ENCODE measurements at regions not wholly inside any gene's neighbourhood (a gene's known extent, or its start where the extent isn't known, plus 50 kb on each side); places are given as distances from the start of the nearest gene placed in this dataset.

DNA sequence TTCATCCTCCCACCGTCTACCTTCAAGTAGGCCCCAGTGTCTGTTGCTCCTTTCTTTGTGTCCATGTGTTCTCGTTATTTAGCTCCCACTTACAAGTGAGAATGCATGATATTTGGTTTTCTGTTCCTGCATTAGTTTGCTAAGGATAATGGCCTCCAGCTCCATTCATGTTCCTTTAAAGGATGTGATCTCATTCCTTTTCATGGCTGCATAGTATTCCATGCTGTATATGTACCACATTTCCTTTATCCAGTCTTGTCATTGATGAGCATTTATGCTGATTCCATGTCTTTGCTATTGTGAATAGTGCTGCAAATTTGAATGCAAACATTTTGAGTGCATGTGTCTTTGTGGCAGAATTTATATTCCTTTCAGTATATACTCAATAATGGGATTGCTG is 259.6 kb upstream of the PELI2 start:
- Histone ChIP-seq H3K9me3 (ENCODE audit: control insufficient read depth, insufficient read depth, low read length) (peaks cover 4% of the 10 kb centered on the region), H3K79me1 (ENCODE audit: low read depth in 1 of 2, low read length in 2 of 2) (no peaks in the 10 kb centered on the region), H3K9ac (ENCODE audit: low read depth, low read length) (no peak overlapping the region), H3K4me2 (ENCODE audit: low read depth, low read length) (no peak overlapping the region), H2AK9ac (replicated peaks; ENCODE audit: low read depth, low read length, poor library complexity) (no peak overlapping the region), H4K20me1 (ENCODE audit: insufficient read depth, low read length) (no peaks in the 10 kb centered on the region), H3K4me3 (ENCODE audit: insufficient read depth, low read depth, low read length) (no peak overlapping the region), H4K8ac (ENCODE audit: low read depth in 2 of 2, low read length in 2 of 2) (no peak overlapping the region), H3K27ac (ENCODE audit: insufficient read depth, low read length) (no peak overlapping the region), H3K4me1 (ENCODE audit: control insufficient read depth, insufficient read depth, low read length) (no peaks in the 10 kb centered on the region), H2AK5ac (ENCODE audit: low read depth, low read length) (no peak overlapping the region), H2BK5ac (ENCODE audit: low read depth, low read length, poor library complexity, severe bottlenecking) (no peak overlapping the region), H2AFZ (replicated peaks; ENCODE audit: low read length, poor library complexity) (no peak overlapping the region), H2BK15ac (ENCODE audit: low read depth, low read length) (no peak overlapping the region), H3K27me3 (ENCODE audit: control insufficient read depth, insufficient read depth, low read length) (no peaks in the 10 kb centered on the region), H3K36me3 (ENCODE audit: control insufficient read depth, insufficient read depth, low read length) (no peaks in the 10 kb centered on the region), H4K5ac (ENCODE audit: low read depth, low read length) (no peak overlapping the region), H2BK20ac (ENCODE audit: low read depth, low read length) (no peak overlapping the region), H4K91ac (ENCODE audit: insufficient read depth, low read depth, low read length) (no peak overlapping the region), H3K56ac (ENCODE audit: extremely low read depth, insufficient read depth, low read length) (no peak overlapping the region), H3K14ac (replicated peaks; ENCODE audit: low read depth, low read length) (no peak overlapping the region), H3K23ac (ENCODE audit: low read depth, low read length) (no peak overlapping the region), H2BK120ac (ENCODE audit: low read depth, low read length) (no peak overlapping the region), H3K18ac (ENCODE audit: low read depth, low read length) (no peak overlapping the region), H3K9me1 (ENCODE audit: insufficient read depth, low read length) (no peaks in the 10 kb centered on the region), H3K4ac (ENCODE audit: low read depth, low read length) (no peak overlapping the region)
- BruUV-seq (replicated peaks), result no TSS peak
- TF ChIP-seq, protein P1, sequence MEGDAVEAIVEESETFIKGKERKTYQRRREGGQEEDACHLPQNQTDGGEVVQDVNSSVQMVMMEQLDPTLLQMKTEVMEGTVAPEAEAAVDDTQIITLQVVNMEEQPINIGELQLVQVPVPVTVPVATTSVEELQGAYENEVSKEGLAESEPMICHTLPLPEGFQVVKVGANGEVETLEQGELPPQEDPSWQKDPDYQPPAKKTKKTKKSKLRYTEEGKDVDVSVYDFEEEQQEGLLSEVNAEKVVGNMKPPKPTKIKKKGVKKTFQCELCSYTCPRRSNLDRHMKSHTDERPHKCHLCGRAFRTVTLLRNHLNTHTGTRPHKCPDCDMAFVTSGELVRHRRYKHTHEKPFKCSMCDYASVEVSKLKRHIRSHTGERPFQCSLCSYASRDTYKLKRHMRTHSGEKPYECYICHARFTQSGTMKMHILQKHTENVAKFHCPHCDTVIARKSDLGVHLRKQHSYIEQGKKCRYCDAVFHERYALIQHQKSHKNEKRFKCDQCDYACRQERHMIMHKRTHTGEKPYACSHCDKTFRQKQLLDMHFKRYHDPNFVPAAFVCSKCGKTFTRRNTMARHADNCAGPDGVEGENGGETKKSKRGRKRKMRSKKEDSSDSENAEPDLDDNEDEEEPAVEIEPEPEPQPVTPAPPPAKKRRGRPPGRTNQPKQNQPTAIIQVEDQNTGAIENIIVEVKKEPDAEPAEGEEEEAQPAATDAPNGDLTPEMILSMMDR (conservative IDR thresholded peaks at IDR 0.05; ENCODE audit: low read depth, low read length), result no peak
- TF ChIP-seq CEBPB (IDR thresholded peaks at IDR 0.05; ENCODE audit: low read depth, low read length) (no peak), SMC3 (IDR thresholded peaks at IDR 0.05; ENCODE audit: low read depth, low read length) (no peak), MAFK (IDR thresholded peaks at IDR 0.05; ENCODE audit: low read depth, low read length) (no peak), NFE2L2 (IDR thresholded peaks at IDR 0.05; ENCODE audit: low read depth, low read length) (no peak), POLR2A (IDR thresholded peaks at IDR 0.05; ENCODE audit: low read depth, low read length) (no peak), RCOR1 (IDR thresholded peaks at IDR 0.05; ENCODE audit: insufficient replicate concordance, low read length) (no peak), RAD21 (IDR thresholded peaks at IDR 0.05; ENCODE audit: low read length) (no peak), FOS (IDR thresholded peaks at IDR 0.05; ENCODE audit: low read depth, low read length) (no peak), RFX5 (IDR thresholded peaks at IDR 0.05; ENCODE audit: low read depth, low read length) (no peak), MAZ (IDR thresholded peaks at IDR 0.05; ENCODE audit: borderline replicate concordance, low read depth, low read length) (no peak), BHLHE40 (IDR thresholded peaks at IDR 0.05; ENCODE audit: low read depth, low read length) (no peak), CHD1 (IDR thresholded peaks at IDR 0.05; ENCODE audit: low read depth, low read length) (no peak)
- TF ChIP-seq, protein P2, sequence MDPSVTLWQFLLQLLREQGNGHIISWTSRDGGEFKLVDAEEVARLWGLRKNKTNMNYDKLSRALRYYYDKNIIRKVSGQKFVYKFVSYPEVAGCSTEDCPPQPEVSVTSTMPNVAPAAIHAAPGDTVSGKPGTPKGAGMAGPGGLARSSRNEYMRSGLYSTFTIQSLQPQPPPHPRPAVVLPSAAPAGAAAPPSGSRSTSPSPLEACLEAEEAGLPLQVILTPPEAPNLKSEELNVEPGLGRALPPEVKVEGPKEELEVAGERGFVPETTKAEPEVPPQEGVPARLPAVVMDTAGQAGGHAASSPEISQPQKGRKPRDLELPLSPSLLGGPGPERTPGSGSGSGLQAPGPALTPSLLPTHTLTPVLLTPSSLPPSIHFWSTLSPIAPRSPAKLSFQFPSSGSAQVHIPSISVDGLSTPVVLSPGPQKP (IDR thresholded peaks at IDR 0.05; ENCODE audit: borderline replicate concordance, low read depth, low read length), result no peak
- TF ChIP-seq, protein P3, sequence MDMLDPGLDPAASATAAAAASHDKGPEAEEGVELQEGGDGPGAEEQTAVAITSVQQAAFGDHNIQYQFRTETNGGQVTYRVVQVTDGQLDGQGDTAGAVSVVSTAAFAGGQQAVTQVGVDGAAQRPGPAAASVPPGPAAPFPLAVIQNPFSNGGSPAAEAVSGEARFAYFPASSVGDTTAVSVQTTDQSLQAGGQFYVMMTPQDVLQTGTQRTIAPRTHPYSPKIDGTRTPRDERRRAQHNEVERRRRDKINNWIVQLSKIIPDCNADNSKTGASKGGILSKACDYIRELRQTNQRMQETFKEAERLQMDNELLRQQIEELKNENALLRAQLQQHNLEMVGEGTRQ (IDR thresholded peaks at IDR 0.05; ENCODE audit: low read depth, low read length), result no peak
- ChIA-PET CTCF (no interaction called here), POLR2A (ENCODE audit: unreplicated experiment) (no interaction called here)
- intact Hi-C loops (cut with micrococcal nuclease), result no loop called here
- ATAC-seq (ENCODE audit: low read depth) (no peak), DNase-seq (no peak)
- no CpG with 5 or more reads among the region's 2 CpGs for WGBS, 2 experiments (ENCODE audit: extremely low coverage in 2 of 2, insufficient read length in 1 of 2)
- dilution Hi-C loops (cut with HindIII; ENCODE audit: low sequenced_read_pairs, unreplicated experiment), result no loop called here
- in situ Hi-C loops (cut with MboI; ENCODE audit: low sequenced_read_pairs), result no loop called here
